Activated CD4-positive, alpha-beta T cell treated with anti-CD3 and anti-CD28 coated beads for 36 hours (primary cell): ENCODE measurements at regions not wholly inside any gene's neighbourhood (a gene's known extent, or its start where the extent isn't known, plus 50 kb on each side); places are given as distances from the start of the nearest gene placed in this dataset.

Experiments
- ATAC-seq: fragments of 200-7000 bp; cut with Tn5 transposase; one replicate; pipeline ENCODE4 v1.10.0; 2021; ENCODE audit warnings: mild to moderate bottlenecking, moderate library complexity
- CTCF ChIA-PET: fragments of 350-600 bp; sonication (Branson Sonifier 250); formaldehyde crosslinking; loops from one replicate; lab custom pipeline; 2021; ENCODE audit warnings: antibody characterized with exemption; lab: Charles Lee
- POLR2A ChIA-PET: fragments of 350-600 bp; sonication (Branson Sonifier 250); formaldehyde crosslinking; loops from one replicate; lab custom pipeline; 2021; ENCODE audit warnings: antibody characterized with exemption, inconsistent platforms; lab: Charles Lee
- DNase-seq: peaks from one replicate; pipeline ENCODE4 v3.0.0-alpha.2; 2020
- H3K27ac Mint-ChIP-seq: one replicate; pipeline ENCODE4 v1.8.0; 2021; ENCODE audit warnings: mixed read lengths
- H3K27me3 Mint-ChIP-seq: one replicate; pipeline ENCODE4 v1.8.0; 2021; ENCODE audit warnings: mixed read lengths
- H3K36me3 Mint-ChIP-seq: one replicate; pipeline ENCODE4 v1.8.0; 2021; ENCODE audit warnings: low read depth, mixed read lengths
- H3K4me1 Mint-ChIP-seq: one replicate; pipeline ENCODE4 v1.8.0; 2021; ENCODE audit warnings: mixed read lengths
- H3K4me3 Mint-ChIP-seq: one replicate; pipeline ENCODE4 v1.8.0; 2021; ENCODE audit warnings: mild to moderate bottlenecking, moderate library complexity, mixed read lengths
- H3K9me3 Mint-ChIP-seq: one replicate; pipeline ENCODE4 v1.8.0; 2021; ENCODE audit warnings: low read depth, mixed read lengths
- intact Hi-C, 2 experiments: fragments of 100-400 bp; cut with DNase I in 1 of 2; cut with micrococcal nuclease in 1 of 2; formaldehyde crosslinking; loops; one replicate each; pipeline versions ENCODE4 v1.14.2 to v1.15.1; 2022 to 2024; cut with DNase I, micrococcal nuclease

DNA sequence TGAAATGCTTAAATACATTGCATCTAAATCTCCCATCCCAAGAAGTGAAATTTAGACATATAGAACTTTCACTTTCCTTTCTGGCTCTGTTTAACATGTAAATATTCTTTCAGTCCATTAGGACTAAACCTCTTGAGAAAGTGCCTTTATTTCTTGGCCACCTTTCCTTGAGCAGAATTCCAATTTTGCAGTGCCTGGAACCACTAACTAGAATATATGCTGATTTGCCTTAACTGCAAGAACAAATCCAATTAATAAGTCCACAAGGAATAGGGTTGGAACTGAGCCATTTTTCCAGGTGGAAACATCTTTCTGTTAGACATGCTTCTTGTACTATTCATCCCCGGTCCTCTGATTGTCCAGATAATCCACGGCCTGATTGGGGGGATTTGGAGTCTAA lies 478.0 kb downstream of the ENC1 start:
- CTCF ChIA-PET = interaction anchor here (1.0 kb wide), 1 partner anchor 9 kb away, joined by 3 read pairs; no protein-coding TSS in a partner anchor
- ATAC-seq (no peak), DNase-seq (no peak)
- intact Hi-C loops = no loop called here
- POLR2A ChIA-PET = no interaction called here
- H3K4me1 Mint-ChIP-seq = no peaks in the 10 kb centered on the region
- no peaks in the 10 kb centered on the region for H3K36me3 Mint-ChIP-seq
- no peaks in the 10 kb centered on the region for H3K9me3 Mint-ChIP-seq
- H3K27ac Mint-ChIP-seq = no peak overlapping the region
- peaks cover 9% of the 10 kb centered on the region for H3K27me3 Mint-ChIP-seq
- no peak overlapping the region for H3K4me3 Mint-ChIP-seq

DNA sequence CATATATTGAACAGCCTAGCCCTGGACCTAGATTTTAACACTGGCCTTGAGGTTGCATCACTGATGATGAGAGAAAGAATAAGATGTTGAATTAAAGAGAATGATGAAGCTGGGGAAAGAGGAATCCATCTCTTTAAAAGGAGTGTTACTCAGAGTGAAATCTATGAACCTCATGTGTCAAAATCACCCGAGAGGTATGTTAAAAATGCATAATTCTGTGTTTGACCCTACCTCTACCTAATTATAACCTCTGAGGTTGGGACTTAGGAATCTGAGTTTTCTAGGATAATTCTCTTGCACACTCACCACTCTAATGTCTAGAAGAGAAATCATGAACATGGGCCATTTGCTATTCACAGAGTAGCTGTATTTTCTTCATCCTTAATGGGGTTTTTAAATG lies 479.4 kb downstream of the ENC1 start:
- CTCF ChIA-PET = no interaction called here
- Mint-ChIP-seq H3K4me1 (no peaks in the 10 kb centered on the region), H3K36me3 (no peaks in the 10 kb centered on the region), H3K4me3 (no peak overlapping the region), H3K27me3 (peaks cover 9% of the 10 kb centered on the region), H3K9me3 (no peaks in the 10 kb centered on the region), H3K27ac (no peak overlapping the region)
- ATAC-seq (no peak), DNase-seq (no peak)
- intact Hi-C loops = no loop called here
- POLR2A ChIA-PET = no interaction called here

DNA sequence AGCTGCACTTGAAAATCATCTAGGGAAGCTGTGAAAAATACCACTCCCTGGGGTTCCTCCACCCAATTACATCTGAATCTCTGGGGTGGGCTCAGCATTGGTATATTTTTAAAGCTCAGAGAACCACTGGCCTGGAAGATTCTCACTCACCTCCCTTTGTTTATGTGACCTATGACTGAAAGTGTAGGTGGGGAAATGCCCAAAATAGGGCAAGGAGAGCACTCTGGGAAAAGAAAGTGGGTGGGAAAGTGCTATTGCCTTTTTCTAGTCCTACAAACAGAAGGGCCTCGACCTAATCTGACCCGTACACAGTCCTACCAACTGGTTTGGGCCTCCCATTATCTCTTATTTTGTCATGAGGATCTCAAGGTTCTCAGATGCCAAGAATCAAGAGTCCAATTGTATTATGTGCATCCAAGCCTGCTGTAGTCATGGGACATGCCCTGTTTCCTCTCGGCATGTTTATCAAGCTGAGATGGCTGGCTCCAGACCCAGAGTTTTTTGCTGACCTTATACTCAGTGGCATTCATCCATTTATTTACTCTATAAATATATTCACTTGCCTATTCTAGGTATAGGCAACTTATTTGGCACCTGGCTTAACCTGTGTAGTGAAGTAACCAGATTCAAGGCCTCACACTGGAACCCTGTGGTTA lies 483.7 kb downstream of the ENC1 start:
- Mint-ChIP-seq H3K27me3 (peaks cover 11% of the 10 kb centered on the region), H3K9me3 (no peaks in the 10 kb centered on the region), H3K27ac (no peak overlapping the region), H3K4me1 (no peaks in the 10 kb centered on the region), H3K36me3 (no peaks in the 10 kb centered on the region), H3K4me3 (no peak overlapping the region)
- intact Hi-C loops = no loop called here
- ATAC-seq = no peak
- no peak for DNase-seq
- ChIA-PET POLR2A (no interaction called here), CTCF (interaction anchor here (0.6 kb wide), 1 partner anchor 215 kb away, joined by 4 read pairs; no protein-coding TSS in a partner anchor)

DNA sequence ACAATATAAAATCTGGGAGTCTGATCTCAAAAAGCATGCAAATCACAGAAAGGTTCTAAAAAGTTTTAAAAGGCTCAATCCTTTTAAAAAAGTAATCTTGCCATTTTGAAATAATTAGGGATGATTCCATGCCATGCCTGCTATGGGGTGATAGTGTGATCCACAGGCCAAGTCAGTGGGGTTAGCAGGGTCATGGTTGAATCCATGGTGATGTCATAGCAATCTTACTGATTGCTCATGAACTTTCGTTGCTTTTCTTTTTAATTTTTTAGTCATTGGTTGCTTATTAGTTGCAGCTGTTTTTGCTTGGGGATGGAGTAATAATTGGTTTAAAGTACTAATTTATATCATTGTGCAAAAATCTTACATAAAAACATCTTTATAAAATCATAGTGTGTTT lies 485.0 kb downstream of the ENC1 start:
- Mint-ChIP-seq H3K4me1 (no peaks in the 10 kb centered on the region), H3K36me3 (no peaks in the 10 kb centered on the region), H3K4me3 (no peak overlapping the region), H3K27ac (no peak overlapping the region), H3K27me3 (peaks cover 19% of the 10 kb centered on the region), H3K9me3 (no peaks in the 10 kb centered on the region)
- DNase-seq (no peak), ATAC-seq (no peak)
- intact Hi-C loops = no loop called here
- POLR2A ChIA-PET = no interaction called here
- CTCF ChIA-PET = interaction anchor here (0.6 kb wide), 1 partner anchor 32 kb away, joined by 3 read pairs; no protein-coding TSS in a partner anchor

DNA sequence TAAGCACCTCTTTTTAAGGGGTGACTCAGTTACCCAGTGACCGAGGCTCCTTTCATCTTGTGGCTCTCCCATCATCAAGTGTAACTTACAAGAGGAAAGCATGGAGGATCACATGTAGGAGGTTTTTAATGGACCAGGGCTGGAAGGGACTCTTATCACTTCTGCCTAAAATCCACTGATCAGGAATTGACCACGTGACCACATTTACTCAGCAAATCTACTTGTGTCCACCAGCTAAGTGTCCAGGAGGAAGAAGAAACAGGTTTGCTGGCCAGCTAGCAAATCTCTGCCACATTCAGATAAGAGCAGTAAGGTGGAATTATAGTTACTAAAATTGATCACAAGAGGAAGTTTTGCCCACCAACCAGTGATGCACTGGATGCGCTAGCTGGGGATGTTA lies 486.0 kb downstream of the ENC1 start:
- no peak overlapping the region for H3K4me3 Mint-ChIP-seq
- ChIA-PET POLR2A (interaction anchor here (0.6 kb wide), 1 partner anchor 900 kb away, joined by 4 read pairs; no protein-coding TSS in a partner anchor), CTCF (no interaction called here)
- H3K27me3 Mint-ChIP-seq = peaks cover 21% of the 10 kb centered on the region
- no peak for DNase-seq
- H3K9me3 Mint-ChIP-seq = no peaks in the 10 kb centered on the region
- H3K27ac Mint-ChIP-seq = no peak overlapping the region
- no peak for ATAC-seq
- intact Hi-C loops = no loop called here
- no peaks in the 10 kb centered on the region for H3K36me3 Mint-ChIP-seq
- H3K4me1 Mint-ChIP-seq = no peaks in the 10 kb centered on the region

DNA sequence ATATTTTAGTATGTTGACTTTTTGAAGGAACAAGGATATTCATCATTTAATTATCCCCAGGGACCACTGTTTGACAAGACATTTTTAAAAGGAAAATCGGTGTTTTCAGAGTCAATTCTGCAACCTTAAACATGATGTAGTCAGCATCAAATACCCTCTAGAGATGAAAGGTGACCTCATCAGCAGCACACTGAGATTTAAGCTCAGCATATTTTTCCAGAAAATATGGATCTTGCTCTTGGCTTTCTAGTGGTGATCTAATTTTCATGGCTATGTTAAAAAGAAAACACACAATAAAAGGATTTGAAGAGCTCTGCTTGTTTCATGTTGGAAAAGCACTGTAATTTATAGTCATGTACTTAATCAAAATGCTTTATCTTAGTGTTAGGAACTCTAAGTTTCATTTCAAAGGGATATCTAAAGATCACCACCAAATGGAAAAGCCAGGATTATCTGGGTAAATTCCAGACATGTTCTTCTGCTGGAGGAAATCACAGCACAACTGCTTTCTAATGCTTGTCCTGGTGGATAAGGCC lies 487.2 kb downstream of the ENC1 start:
- Mint-ChIP-seq H3K9me3 (no peaks in the 10 kb centered on the region), H3K36me3 (no peaks in the 10 kb centered on the region), H3K4me1 (no peaks in the 10 kb centered on the region), H3K4me3 (no peak overlapping the region), H3K27ac (no peak overlapping the region), H3K27me3 (peaks cover 17% of the 10 kb centered on the region)
- DNase-seq (no peak), ATAC-seq (no peak)
- ChIA-PET POLR2A (no interaction called here), CTCF (no interaction called here)
- intact Hi-C loops = no loop called here

DNA sequence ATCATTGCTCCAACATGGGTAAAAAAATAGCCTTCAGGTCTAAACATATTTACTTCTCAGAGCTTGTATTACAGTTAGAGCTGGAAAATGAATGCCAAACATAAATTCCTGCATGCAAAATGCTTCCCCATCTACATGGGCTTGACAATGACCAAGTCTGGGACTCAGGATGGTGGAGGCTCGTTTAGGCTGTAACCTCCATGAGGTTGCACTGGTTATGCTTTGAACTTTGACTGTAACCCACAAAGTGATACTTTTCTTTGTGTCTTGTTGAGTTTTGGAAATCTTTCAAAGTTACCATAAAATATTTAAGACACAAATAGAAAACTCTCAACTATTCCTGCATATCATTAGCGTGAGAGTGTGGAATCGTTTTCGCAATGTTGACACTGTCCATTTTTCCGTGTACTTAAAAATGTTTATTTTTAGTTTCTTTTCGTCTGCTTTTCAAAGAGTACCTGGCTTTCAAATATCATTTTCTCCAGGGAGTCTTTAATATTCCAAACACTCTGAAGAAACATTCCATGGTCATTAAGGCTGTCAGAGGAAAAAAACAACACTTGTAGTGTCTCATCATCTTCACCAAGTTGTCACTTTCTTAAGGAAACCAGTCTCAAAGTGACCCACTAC lies 487.8 kb downstream of the ENC1 start:
- no peaks in the 10 kb centered on the region for H3K36me3 Mint-ChIP-seq
- ChIA-PET POLR2A (no interaction called here), CTCF (no interaction called here)
- no peak for ATAC-seq
- H3K9me3 Mint-ChIP-seq = no peaks in the 10 kb centered on the region
- H3K27ac Mint-ChIP-seq = no peak overlapping the region
- intact Hi-C loops = no loop called here
- H3K4me3 Mint-ChIP-seq = no peak overlapping the region
- no peaks in the 10 kb centered on the region for H3K4me1 Mint-ChIP-seq
- DNase-seq = no peak
- H3K27me3 Mint-ChIP-seq = peaks cover 14% of the 10 kb centered on the region

DNA sequence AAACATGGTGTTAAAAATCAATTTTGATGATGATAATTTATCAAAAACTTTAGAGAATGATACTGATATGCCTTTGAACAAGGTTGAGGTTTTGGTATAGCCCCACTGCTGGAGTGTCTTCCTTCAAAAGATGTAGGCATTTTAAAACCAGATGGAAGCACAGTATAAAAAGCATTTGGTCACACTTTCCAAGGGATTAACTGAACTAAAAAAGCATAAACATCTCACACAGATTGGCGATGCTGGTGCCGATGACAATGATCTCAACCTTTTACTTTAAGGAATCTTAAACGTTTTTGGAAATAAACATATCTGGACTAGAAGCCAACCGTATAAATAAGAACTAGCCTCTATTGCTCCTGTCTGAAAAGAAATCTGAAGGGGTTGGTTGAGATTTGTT lies 488.4 kb downstream of the ENC1 start:
- Mint-ChIP-seq H3K27me3 (peaks cover 14% of the 10 kb centered on the region), H3K27ac (no peak overlapping the region), H3K4me3 (no peak overlapping the region), H3K9me3 (no peaks in the 10 kb centered on the region), H3K36me3 (no peaks in the 10 kb centered on the region), H3K4me1 (no peaks in the 10 kb centered on the region)
- no peak for ATAC-seq
- CTCF ChIA-PET = no interaction called here
- no peak for DNase-seq
- intact Hi-C loops = no loop called here
- POLR2A ChIA-PET = no interaction called here

DNA sequence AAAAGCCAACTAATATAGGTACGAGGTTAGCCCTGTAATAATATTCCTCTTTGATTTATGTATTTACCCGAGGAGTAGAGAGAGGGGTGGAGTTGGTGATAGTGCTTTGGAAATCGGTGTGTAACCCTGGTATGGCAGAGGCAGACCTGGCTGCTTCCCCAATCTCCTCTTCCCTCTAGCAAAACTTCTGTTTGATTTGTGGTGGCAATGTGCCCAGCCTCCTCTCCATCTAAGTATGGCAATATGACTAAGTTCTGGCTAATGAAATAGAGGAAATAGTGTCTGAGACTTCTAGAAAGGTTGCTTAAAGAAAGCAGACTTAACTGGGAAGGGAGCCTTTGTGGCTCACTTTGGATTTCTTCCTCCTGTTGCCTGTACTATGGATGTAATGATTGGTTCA lies 491.1 kb downstream of the ENC1 start:
- no peak for ATAC-seq
- no peak overlapping the region for H3K4me3 Mint-ChIP-seq
- CTCF ChIA-PET = no interaction called here

DNA sequence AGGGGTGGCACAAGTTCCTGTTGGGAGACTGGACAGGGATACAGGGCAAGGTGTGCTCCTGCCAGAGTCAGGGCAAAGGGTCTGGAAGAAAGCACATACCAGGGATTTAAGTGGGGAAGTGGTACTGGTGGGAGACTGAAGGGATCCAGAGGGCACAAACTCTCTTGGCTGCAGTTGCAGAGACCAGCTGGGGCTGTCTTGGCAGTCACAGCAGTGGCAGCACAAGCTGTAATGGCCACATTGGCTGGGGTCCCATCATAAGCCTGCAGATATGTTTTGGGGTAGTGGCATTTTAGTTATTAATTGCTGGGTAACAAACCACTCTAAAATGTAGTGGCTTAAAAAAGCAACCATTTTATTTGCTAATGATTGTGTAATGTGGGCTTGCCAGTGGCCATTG lies 492.2 kb downstream of the ENC1 start:
- ATAC-seq = no peak
- intact Hi-C loops = no loop called here
- no peaks in the 10 kb centered on the region for H3K36me3 Mint-ChIP-seq
- ChIA-PET CTCF (no interaction called here), POLR2A (no interaction called here)
- DNase-seq = no peak
- H3K4me3 Mint-ChIP-seq = no peak overlapping the region
- no peaks in the 10 kb centered on the region for H3K9me3 Mint-ChIP-seq
- H3K27me3 Mint-ChIP-seq = peaks cover 21% of the 10 kb centered on the region
- H3K27ac Mint-ChIP-seq = no peak overlapping the region
- H3K4me1 Mint-ChIP-seq = no peaks in the 10 kb centered on the region

More for the DNA sequence above, 491.1 kb downstream of the ENC1 start:
- H3K27me3 Mint-ChIP-seq = peaks cover 18% of the 10 kb centered on the region
- H3K9me3 Mint-ChIP-seq = no peaks in the 10 kb centered on the region
- DNase-seq = no peak
- POLR2A ChIA-PET = no interaction called here
- H3K4me1 Mint-ChIP-seq = no peaks in the 10 kb centered on the region
- intact Hi-C loops = no loop called here
- H3K27ac Mint-ChIP-seq = no peak overlapping the region
- H3K36me3 Mint-ChIP-seq = no peaks in the 10 kb centered on the region

DNA sequence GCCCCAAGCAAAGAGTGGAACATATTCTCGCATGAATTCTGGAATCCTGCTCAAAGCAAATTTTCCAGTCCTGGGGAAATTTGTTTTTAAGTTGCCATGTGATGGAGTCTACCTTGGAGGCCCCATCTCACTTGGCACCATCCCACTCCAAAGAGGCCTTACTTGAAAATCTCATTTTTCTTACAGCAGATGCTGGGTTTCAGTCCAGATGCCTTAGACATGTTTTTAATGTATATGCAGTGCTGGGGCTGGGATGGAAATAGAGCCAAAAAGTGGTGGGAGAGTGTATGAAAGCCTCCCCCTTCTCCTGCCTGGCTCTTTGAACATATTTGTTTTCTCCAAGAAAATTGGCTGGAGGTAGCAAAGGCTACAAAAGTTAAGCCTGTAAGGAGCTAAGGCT lies 493.7 kb downstream of the ENC1 start:
- no peak for ATAC-seq
- Mint-ChIP-seq H3K27ac (no peak overlapping the region), H3K27me3 (peaks cover 21% of the 10 kb centered on the region), H3K4me1 (no peaks in the 10 kb centered on the region), H3K4me3 (no peak overlapping the region), H3K9me3 (no peaks in the 10 kb centered on the region), H3K36me3 (no peaks in the 10 kb centered on the region)
- intact Hi-C loops = no loop called here
- ChIA-PET CTCF (no interaction called here), POLR2A (no interaction called here)
- no peak for DNase-seq

DNA sequence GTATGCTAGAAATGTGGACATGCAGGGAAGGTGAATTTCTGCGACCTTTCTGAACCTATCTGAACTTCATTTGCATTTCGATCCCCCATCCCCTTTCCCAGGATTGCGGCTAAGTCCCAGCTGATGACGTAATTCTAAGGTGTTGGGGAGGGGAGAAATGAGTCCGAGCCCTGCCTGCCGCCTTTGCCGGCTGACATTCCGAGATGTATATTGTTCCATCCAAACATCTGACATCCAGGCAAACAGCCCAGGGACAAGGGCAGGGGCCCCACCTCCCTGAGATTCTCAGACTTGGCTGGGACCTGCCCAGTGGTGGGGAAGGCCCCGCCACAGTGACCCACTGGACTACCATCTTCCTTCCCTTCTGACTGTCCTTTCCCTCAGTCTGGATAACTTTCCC lies 494.6 kb downstream of the ENC1 start:
- ChIA-PET POLR2A (no interaction called here), CTCF (interaction anchor here (0.6 kb wide), 1 partner anchor 101 kb away, joined by 4 read pairs; no protein-coding TSS in a partner anchor)
- Mint-ChIP-seq H3K36me3 (no peaks in the 10 kb centered on the region), H3K27me3 (peaks cover 14% of the 10 kb centered on the region), H3K9me3 (no peaks in the 10 kb centered on the region), H3K4me3 (no peak overlapping the region), H3K4me1 (no peaks in the 10 kb centered on the region), H3K27ac (no peak overlapping the region)
- intact Hi-C loops = no loop called here
- ATAC-seq (no peak), DNase-seq (no peak)
